ENCODE measurements at regions not wholly inside any gene's neighbourhood (a gene's known extent, or its start where the extent isn't known, plus 50 kb on each side); places are given as distances from the start of the nearest gene placed in this dataset.
A peak's percentile ranks its signal among the peaks of the same experiment; 100 is the strongest.

DNA sequence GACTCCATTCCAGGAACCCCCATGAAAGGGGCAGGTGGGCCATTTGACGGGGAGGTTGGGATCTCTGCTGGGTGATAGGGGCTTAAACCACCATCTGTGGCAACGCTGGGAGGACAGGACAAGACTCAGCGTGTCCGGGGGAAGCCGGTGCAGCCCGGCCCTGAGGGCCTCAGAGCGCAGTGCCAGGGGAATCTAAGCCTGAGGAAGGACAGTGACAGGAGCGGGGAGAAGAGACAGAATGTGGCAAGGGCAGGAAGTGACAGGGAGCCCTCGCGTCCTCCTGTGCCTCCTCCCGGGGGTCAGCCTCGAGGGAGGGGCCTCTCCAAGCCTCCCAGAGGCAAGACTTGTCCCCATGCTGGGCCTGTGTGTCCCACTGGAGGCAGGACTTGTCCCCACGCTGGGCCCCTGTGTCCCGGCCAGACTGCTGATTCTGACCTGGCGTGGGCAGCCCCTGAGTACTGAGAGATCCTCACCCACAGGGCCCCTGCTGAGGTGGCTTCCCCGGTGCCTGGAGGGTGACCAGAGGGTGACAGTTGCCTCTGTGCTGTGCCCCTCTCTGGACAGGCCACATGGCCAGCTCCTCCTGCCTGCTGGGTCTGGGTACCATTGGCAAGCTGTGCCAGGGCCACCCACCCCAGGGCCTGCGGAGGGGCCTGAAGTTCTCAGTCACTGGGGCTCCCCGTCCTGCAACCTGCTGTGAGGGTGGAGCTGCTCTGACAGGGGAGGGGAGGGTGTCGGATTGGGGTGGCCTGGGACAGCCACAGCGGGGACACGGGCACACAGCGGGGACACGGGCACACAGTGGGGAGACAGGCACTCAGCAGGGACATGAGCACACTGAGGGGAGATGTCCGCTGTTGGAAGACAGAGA lies 676.2 kb downstream of the BRD1 start:
- H3K4me3 ChIP-seq, result no peak overlapping the region
- TF ChIP-seq, protein P1, sequence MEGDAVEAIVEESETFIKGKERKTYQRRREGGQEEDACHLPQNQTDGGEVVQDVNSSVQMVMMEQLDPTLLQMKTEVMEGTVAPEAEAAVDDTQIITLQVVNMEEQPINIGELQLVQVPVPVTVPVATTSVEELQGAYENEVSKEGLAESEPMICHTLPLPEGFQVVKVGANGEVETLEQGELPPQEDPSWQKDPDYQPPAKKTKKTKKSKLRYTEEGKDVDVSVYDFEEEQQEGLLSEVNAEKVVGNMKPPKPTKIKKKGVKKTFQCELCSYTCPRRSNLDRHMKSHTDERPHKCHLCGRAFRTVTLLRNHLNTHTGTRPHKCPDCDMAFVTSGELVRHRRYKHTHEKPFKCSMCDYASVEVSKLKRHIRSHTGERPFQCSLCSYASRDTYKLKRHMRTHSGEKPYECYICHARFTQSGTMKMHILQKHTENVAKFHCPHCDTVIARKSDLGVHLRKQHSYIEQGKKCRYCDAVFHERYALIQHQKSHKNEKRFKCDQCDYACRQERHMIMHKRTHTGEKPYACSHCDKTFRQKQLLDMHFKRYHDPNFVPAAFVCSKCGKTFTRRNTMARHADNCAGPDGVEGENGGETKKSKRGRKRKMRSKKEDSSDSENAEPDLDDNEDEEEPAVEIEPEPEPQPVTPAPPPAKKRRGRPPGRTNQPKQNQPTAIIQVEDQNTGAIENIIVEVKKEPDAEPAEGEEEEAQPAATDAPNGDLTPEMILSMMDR (IDR thresholded peaks at IDR 0.05), result no peak
- ATAC-seq, result no peak

DNA sequence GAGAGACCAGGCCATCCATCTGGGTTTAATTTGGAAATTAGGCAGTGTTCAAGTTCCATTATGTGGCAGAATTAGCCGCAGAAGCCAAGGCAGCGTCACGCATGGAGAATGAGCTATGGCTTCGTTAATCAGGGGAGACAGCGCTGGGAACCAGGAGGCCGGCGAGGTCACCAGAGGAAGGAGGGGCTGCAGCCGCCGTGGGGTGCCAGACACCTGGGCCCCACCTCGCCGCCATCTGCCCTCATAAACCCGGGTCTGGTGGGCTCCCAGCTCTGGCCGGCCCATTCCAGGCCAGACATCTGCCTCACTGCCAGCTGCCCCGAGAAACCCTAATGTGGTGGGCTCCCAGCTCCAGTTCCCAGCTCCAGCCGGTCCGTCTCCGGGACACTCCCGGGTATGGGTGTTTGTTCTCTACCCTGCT lies 676.9 kb downstream of the BRD1 start:
- ATAC-seq (no peak), DNase-seq (no peak)
- Histone ChIP-seq H3K9me3 (no peaks in the 10 kb centered on the region), H3K4me1 (no peaks in the 10 kb centered on the region), H3K27ac (no peak overlapping the region), H3K36me3 (no peaks in the 10 kb centered on the region), H3K4me3 (no peak overlapping the region), H3K27me3 (peaks cover 0 to 62% of the 10 kb centered on the region in 2 donors)
- intact Hi-C loops (cut with DNase I), result no loop called here
- TF ChIP-seq, protein P1 (IDR thresholded peaks at IDR 0.05), result no peak

More for the DNA sequence above, 676.2 kb downstream of the BRD1 start:
- Histone ChIP-seq H3K4me1 (no peaks in the 10 kb centered on the region), H3K9me3 (no peaks in the 10 kb centered on the region), H3K27me3 (peaks cover 0 to 61% of the 10 kb centered on the region in 2 donors), H3K36me3 (no peaks in the 10 kb centered on the region), H3K27ac (no peak overlapping the region)
- peak in 1 of 4 donors; percentile 69 for DNase-seq
- intact Hi-C loops (cut with DNase I), result no loop called here

DNA sequence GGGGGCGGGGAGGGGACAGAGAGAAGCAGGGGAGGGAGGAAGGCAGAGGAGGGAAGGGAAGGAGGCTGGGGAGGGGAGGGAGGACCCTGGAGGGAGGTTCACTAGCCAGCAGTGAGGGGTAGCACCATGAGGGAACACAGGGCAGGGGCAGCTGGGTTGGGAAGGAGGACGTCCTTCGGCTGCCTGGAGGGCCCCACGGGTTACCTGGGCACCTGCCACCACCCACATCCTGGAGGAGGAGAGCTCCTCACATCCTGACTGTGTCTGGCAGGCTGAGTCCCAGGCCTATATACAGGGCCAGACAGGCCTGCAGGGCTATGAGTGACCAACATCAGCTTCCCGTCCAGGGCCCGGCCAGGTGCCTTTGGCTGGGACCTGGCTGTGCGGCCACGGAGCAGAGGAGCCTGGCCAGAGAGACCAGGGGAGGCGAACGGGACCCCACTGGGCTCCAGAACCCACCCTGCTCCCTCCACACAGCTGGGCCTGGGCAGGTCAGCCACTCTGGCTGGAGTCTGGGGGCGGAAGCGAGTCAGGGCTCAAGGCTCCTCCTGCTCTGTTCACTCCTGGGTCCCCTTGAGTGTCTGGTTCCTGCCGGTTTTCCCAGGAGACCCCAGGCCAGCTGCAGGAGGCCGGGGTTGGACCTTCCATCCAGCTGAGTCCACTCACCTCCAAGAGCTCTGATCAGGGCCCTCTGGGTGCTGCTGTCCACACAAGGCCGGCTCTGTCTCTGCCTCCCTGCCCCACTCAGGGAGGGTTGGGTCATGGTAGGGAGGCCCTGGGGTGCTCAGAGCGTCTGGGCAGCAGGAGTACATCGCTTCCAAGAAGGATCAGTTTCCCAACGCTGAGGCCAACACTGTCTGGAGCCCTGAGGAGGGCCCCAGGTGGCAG lies 677.7 kb downstream of the BRD1 start:
- intact Hi-C loops (cut with DNase I), result no loop called here
- no peaks in the 10 kb centered on the region for H3K9me3 ChIP-seq
- no peaks in the 10 kb centered on the region for H3K4me1 ChIP-seq
- no peak overlapping the region for H3K4me3 ChIP-seq
- TF ChIP-seq, protein P1 (IDR thresholded peaks at IDR 0.05), result no peak
- no peak overlapping the region for H3K27ac ChIP-seq
- H3K27me3 ChIP-seq, result peaks cover 0 to 62% of the 10 kb centered on the region in 2 donors
- H3K36me3 ChIP-seq, result no peaks in the 10 kb centered on the region
- DNase-seq (peak in 1 of 4 donors; percentile 70), ATAC-seq (no peak)

DNA sequence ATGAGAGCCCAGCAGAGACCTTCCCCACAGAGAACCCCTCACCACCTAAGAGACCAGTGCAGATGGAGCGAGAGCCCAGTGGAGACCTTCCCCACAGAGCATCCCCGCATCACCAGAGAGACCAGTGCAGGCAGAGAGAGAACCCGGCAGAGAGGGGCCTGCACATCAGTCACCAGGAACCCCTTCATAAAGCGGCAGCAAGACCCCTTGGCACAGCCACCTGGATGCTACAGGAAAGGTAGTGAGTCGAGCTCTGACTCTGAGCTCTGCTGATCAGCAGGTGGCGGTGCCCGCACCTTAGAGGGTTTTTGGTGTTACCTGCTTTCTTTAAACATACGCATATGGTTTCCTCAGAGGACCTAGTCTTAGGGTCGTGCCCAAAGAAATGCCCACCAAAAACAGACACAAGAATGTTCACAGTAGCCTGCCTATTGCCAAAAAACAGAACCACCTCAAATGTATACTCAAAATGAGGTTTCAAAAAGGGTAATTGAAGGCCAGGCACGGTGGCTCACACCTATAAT lies 678.7 kb downstream of the BRD1 start:
- H3K27ac ChIP-seq, result no peak overlapping the region
- ATAC-seq (no peak), DNase-seq (no peak)
- H3K9me3 ChIP-seq, result no peaks in the 10 kb centered on the region
- no peak overlapping the region for H3K4me3 ChIP-seq
- no peaks in the 10 kb centered on the region for H3K4me1 ChIP-seq
- no peaks in the 10 kb centered on the region for H3K36me3 ChIP-seq
- intact Hi-C loops (cut with DNase I), result no loop called here
- H3K27me3 ChIP-seq, result peaks cover 0 to 54% of the 10 kb centered on the region in 2 donors
- TF ChIP-seq, protein P1 (IDR thresholded peaks at IDR 0.05), result no peak

Data from left lung (tissue), 4 donors.